A673 (cell line): ENCODE measurements at regions not wholly inside any gene's neighbourhood (a gene's known extent, or its start where the extent isn't known, plus 50 kb on each side); places are given as distances from the start of the nearest gene placed in this dataset.

Source experiments
- EZH2 ChIP-seq: fragments of 200-600 bp; sonication (generic); IDR thresholded peaks from 2 replicates; pipeline ENCODE4 v1.6.1; 2017; ENCODE audit warnings: borderline replicate concordance, low read depth, mild to moderate bottlenecking, mixed read lengths, antibody characterized with exemption, low read length; ENCODE audit not compliant: poor library complexity, severe bottlenecking
- TF ChIP-seq, protein P1 (sequence below): fragments of 300-800, 200-600 bp; sonication (generic); conservative IDR thresholded peaks from 2 replicates; pipeline ENCODE4 v1.5.1; 2017; ENCODE audit warnings: low read depth, mild to moderate bottlenecking, antibody characterized with exemption, low read length, moderate library complexity, mixed read lengths

GRCh38 chr2:215511454-215512346 is 75.8 kb upstream of the FN1 start:
- TF ChIP-seq, protein P1, sequence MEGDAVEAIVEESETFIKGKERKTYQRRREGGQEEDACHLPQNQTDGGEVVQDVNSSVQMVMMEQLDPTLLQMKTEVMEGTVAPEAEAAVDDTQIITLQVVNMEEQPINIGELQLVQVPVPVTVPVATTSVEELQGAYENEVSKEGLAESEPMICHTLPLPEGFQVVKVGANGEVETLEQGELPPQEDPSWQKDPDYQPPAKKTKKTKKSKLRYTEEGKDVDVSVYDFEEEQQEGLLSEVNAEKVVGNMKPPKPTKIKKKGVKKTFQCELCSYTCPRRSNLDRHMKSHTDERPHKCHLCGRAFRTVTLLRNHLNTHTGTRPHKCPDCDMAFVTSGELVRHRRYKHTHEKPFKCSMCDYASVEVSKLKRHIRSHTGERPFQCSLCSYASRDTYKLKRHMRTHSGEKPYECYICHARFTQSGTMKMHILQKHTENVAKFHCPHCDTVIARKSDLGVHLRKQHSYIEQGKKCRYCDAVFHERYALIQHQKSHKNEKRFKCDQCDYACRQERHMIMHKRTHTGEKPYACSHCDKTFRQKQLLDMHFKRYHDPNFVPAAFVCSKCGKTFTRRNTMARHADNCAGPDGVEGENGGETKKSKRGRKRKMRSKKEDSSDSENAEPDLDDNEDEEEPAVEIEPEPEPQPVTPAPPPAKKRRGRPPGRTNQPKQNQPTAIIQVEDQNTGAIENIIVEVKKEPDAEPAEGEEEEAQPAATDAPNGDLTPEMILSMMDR: no peak
- TF ChIP-seq EZH2: no peak
